ENCODE measurements at regions not wholly inside any gene's neighbourhood (a gene's known extent, or its start where the extent isn't known, plus 50 kb on each side); places are given as distances from the start of the nearest gene placed in this dataset.

DNA sequence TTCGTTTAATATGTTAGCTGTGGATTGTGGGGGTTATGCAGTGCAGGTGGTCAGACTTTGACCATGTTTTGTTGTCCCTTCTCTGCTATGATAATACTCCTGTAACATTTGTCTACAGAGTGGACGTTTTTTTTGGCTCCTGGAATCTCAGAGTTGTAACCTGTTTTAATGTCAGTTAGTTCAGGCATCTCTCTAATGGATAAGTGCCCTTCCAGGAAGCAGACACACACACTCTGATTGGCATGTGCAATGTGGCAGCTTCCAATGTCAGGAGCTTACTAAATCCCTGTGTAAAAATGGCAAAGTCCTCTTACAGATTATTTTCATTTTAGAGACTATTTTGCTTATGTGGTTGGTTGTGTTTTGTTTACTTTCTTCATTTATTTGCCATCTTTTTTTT is 222.2 kb upstream of the ARPP21 start:
- intact Hi-C loops (cut with micrococcal nuclease), result no loop called here

More for the DNA sequence above, 222.2 kb upstream of the ARPP21 start:
- Histone ChIP-seq H3K27me3 (ENCODE audit: control insufficient read depth in 2 of 2, insufficient read depth in 2 of 2, low read length in 2 of 2) (peaks cover 15 to 20% of the 10 kb centered on the region in 2 experiments), H2AFZ (ENCODE audit: low read depth, low read length) (no peak overlapping the region), H3K4me1 (ENCODE audit: control insufficient read depth, extremely low read depth, insufficient read depth, low read length) (peaks cover 2% of the 10 kb centered on the region), H3K27ac (ENCODE audit: insufficient read depth, low read depth, low read length) (no peak overlapping the region), H3K4me3 (replicated peaks in 1 of 3; ENCODE audit: insufficient read depth in 1 of 3, low read depth in 1 of 3, low read length in 3 of 3) (no peak overlapping the region), H3K36me3 (ENCODE audit: control insufficient read depth in 2 of 2, extremely low read depth in 1 of 2, insufficient read depth in 2 of 2, low read length in 2 of 2) (no peaks in the 10 kb centered on the region), H3K9ac (replicated peaks; ENCODE audit: extremely low read depth, insufficient read depth, low read length) (no peak overlapping the region), H3K9me3 (replicated peaks; ENCODE audit: control insufficient read depth, insufficient read depth, low read length) (no peaks in the 10 kb centered on the region), H3K4me2 (ENCODE audit: insufficient read depth, low read length) (no peak overlapping the region), H4K20me1 (replicated peaks; ENCODE audit: control insufficient read depth, extremely low read depth, insufficient read depth, low read length) (no peaks in the 10 kb centered on the region), H3K9me1 (replicated peaks; ENCODE audit: control insufficient read depth, extremely low read depth, insufficient read depth, low read length) (no peaks in the 10 kb centered on the region), H3K79me2 (ENCODE audit: control insufficient read depth, insufficient read depth, low read length) (no peaks in the 10 kb centered on the region)
- FAIRE-seq (no peak), DNase-seq (ENCODE audit: low read depth, low spot score) (no peak)
- dilution Hi-C loops (cut with MboI; ENCODE audit: extremely low pct_ligation_motif_present, low sequenced_read_pairs), result no loop called here
- ChIA-PET CTCF (no interaction called here), POLR2A (no interaction called here)
- no TSS peak for BruUV-seq (replicated peaks)
- TF ChIP-seq FOS (IDR thresholded peaks at IDR 0.05; ENCODE audit: borderline replicate concordance, insufficient read depth, low read length) (no peak), EZH2 (IDR thresholded peaks at IDR 0.05; ENCODE audit: borderline replicate concordance, low read depth, low read length, severe bottlenecking) (no peak), MYC (IDR thresholded peaks at IDR 0.05; ENCODE audit: low read depth, low read length) (no peak), JUN (IDR thresholded peaks at IDR 0.05; ENCODE audit: borderline replicate concordance, insufficient read depth, insufficient read length, low read depth) (no peak), POLR2A (IDR thresholded peaks at IDR 0.05; ENCODE audit: low read depth, low read length) (no peak), GATA2 (IDR thresholded peaks at IDR 0.05; ENCODE audit: insufficient read depth, insufficient read length, low read depth, low read length) (no peak), POLR2AphosphoS5 (IDR thresholded peaks at IDR 0.05; ENCODE audit: insufficient read depth, low read depth, low read length) (no peak)
- TF ChIP-seq, protein P1, sequence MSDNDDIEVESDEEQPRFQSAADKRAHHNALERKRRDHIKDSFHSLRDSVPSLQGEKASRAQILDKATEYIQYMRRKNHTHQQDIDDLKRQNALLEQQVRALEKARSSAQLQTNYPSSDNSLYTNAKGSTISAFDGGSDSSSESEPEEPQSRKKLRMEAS (IDR thresholded peaks at IDR 0.05; ENCODE audit: insufficient read depth, insufficient read length), result no peak
- TF ChIP-seq, protein P2, sequence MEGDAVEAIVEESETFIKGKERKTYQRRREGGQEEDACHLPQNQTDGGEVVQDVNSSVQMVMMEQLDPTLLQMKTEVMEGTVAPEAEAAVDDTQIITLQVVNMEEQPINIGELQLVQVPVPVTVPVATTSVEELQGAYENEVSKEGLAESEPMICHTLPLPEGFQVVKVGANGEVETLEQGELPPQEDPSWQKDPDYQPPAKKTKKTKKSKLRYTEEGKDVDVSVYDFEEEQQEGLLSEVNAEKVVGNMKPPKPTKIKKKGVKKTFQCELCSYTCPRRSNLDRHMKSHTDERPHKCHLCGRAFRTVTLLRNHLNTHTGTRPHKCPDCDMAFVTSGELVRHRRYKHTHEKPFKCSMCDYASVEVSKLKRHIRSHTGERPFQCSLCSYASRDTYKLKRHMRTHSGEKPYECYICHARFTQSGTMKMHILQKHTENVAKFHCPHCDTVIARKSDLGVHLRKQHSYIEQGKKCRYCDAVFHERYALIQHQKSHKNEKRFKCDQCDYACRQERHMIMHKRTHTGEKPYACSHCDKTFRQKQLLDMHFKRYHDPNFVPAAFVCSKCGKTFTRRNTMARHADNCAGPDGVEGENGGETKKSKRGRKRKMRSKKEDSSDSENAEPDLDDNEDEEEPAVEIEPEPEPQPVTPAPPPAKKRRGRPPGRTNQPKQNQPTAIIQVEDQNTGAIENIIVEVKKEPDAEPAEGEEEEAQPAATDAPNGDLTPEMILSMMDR (IDR thresholded peaks at IDR 0.05; ENCODE audit: extremely low read depth in 1 of 2, insufficient read depth in 1 of 2, low read depth in 1 of 2, low read length in 2 of 2), result no peak

Data from endothelial cell of umbilical vein (primary cell).